ENCODE measurements at regions not wholly inside any gene's neighbourhood (a gene's known extent, or its start where the extent isn't known, plus 50 kb on each side); places are given as distances from the start of the nearest gene placed in this dataset.

GRCh38 chr10:113239566-113240350, 289.7 kb downstream of the TCF7L2 start:
- no peak for TF ChIP-seq CTCF (IDR thresholded peaks at IDR 0.05; ENCODE audit: low read depth, low read length)
- DNase-seq (ENCODE audit: low read depth in 2 of 2) = no peak
- no peak overlapping the region for H3K4me3 ChIP-seq (replicated peaks in 1 of 2; ENCODE audit: low read depth in 2 of 2, low read length in 2 of 2)

GRCh38 chr10:113240736-113241135, 290.7 kb downstream of the TCF7L2 start:
- H3K4me3 ChIP-seq (replicated peaks in 1 of 2; ENCODE audit: low read depth in 2 of 2, low read length in 2 of 2) = no peak overlapping the region
- TF ChIP-seq CTCF (IDR thresholded peaks at IDR 0.05; ENCODE audit: low read depth, low read length) = no peak
- DNase-seq (ENCODE audit: low read depth in 2 of 2) = no peak

GRCh38 chr10:113241599-113242360, 291.7 kb downstream of the TCF7L2 start:
- DNase-seq (ENCODE audit: low read depth in 2 of 2) = no peak
- no peak for TF ChIP-seq CTCF (IDR thresholded peaks at IDR 0.05; ENCODE audit: low read depth, low read length)
- no peak overlapping the region for H3K4me3 ChIP-seq (replicated peaks in 1 of 2; ENCODE audit: low read depth in 2 of 2, low read length in 2 of 2)

- DNase-seq (ENCODE audit: low read depth in 2 of 2) = no peak
- no peak for TF ChIP-seq CTCF (IDR thresholded peaks at IDR 0.05; ENCODE audit: low read depth, low read length)
- H3K4me3 ChIP-seq (replicated peaks in 1 of 2; ENCODE audit: low read depth in 2 of 2, low read length in 2 of 2) = no peak overlapping the region
These were observed 293.3 kb downstream of the TCF7L2 start for GRCh38 chr10:113243311-113243710.

GRCh38 chr10:113244750-113245149, 294.7 kb downstream of the TCF7L2 start:
- no peak for DNase-seq (ENCODE audit: low read depth in 2 of 2)
- no peak overlapping the region for H3K4me3 ChIP-seq (replicated peaks in 1 of 2; ENCODE audit: low read depth in 2 of 2, low read length in 2 of 2)
- no peak for TF ChIP-seq CTCF (IDR thresholded peaks at IDR 0.05; ENCODE audit: low read depth, low read length)

- H3K4me3 ChIP-seq (replicated peaks in 1 of 2; ENCODE audit: low read depth in 2 of 2, low read length in 2 of 2) = no peak overlapping the region
- no peak for TF ChIP-seq CTCF (IDR thresholded peaks at IDR 0.05; ENCODE audit: low read depth, low read length)
- DNase-seq (ENCODE audit: low read depth in 2 of 2) = no peak
These were observed 295.2 kb downstream of the TCF7L2 start for GRCh38 chr10:113245286-113245685.

Measured in cardiac fibroblast (primary cell).